HG03095 (cell line): ENCODE measurements at regions not wholly inside any gene's neighbourhood (a gene's known extent, or its start where the extent isn't known, plus 50 kb on each side); places are given as distances from the start of the nearest gene placed in this dataset.
"Not testable (repeated sequence)": the region's sequence is repeated elsewhere in the genome, so short reads cannot be mapped to it uniquely, and the experiment has no call there.

ENCODE experiments used
- ATAC-seq: cut with Tn5 transposase; IDR thresholded peaks from one replicate; pipeline ENCODE4 v1.9.1; 2021; ENCODE audit warnings: moderate library complexity; ENCODE audit not compliant: unreplicated experiment

DNA sequence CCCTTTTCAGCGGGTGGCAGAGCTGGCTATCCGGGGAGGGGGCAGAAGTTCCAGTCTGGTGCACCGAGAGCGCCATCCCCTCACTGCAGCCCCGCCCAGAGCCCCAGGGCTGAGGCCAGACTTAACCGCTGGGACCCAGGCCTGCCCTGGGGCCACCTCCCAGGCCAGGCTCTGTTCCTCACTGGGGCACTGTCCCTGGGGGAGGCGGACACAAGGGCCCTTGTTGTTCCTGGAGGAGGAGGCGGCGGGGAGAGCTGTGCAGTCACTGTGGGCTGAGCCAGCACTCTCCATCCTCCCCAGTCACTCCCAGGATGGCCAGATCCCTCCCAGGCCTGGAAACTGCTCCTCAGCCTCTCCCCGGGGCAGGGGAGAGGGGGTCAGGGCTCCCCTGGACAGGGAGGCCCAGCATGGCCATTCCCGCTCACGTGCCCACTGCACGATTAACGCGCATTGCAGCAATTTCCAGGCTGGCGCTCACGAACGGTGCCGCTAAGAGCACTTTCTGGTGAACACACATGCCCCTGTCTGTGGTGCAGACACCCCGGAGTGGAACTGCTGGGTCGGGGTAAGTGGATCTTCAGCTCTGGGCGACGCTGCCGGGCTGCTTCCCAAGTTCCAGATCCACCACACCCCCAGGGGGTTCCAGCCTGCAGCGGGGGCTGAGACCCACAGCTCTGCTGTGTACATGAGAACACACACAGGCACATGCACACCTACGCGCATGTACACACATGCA, 89.8 kb upstream of the SFSWAP start:
- no peak for ATAC-seq

GRCh38 chr12:131621701-131622421, 89.0 kb upstream of the SFSWAP start:
- no peak for ATAC-seq

- no peak for ATAC-seq
Observed at GRCh38 chr12:131622422-131622955, 88.4 kb upstream of the SFSWAP start.

DNA sequence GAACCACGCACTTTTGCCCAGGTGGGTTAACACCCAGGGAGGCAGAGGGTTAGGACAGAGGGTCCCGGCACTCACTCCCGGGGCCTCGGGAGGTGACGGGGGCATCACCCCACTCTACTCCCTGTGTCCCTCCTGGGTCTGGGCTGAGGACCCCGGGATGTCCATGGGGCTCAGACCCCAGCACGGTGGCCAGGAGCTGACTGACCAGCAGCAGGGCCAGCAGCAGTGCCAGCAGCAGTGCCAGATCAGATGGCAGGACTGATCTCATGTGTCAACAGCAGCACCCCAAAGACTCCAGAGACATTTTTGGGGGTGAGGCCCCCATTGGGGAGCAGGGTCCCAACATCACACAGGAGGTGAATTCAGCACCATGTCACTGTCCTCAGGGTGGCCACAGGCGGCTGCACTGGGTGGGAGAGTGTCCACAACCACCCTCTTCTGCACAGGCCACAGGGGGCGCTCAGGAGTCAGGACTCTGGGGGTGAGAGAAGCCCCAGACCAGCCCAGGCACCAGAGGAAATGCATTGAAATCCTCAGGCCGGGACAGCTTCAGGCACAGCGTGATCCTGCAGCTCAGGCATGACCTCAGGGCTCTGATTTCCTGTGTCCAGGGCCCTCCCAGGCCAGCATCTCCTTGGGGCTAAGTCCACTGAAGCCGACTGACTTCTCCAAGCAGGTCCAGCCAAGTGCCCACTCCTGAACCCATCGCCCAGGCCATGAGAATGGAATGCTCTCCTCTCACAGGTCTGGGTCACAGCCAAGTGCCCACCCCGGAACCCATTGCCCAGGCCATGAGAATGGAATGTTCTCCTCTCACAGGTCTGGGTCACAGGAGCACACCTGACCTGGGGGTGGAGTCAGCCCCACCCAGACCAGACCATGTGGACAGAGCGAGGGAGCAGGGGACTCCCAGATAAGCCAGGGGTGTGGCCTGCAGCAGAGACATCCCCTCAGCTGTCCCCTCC, 87.2 kb upstream of the SFSWAP start:
- not testable (repeated sequence) for ATAC-seq

DNA sequence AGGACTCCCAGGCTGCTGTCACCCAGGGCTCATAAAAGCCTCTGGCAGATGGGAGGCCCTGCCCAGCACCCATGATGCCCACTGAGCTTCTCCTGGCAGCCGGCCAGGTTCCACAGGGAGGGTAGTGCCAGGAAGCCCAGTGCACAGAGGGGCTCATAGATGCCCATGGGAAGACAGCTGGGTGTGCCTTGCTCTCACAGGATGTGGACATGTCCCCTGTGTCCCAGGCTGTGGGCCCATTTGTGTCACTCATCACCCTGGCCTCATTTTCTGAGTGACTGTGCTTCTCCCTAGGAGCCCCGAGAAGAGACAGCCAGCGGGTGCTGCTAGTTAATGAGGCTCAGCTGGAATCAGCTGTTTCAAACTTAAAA, 86.5 kb upstream of the SFSWAP start:
- not testable (repeated sequence) for ATAC-seq

DNA sequence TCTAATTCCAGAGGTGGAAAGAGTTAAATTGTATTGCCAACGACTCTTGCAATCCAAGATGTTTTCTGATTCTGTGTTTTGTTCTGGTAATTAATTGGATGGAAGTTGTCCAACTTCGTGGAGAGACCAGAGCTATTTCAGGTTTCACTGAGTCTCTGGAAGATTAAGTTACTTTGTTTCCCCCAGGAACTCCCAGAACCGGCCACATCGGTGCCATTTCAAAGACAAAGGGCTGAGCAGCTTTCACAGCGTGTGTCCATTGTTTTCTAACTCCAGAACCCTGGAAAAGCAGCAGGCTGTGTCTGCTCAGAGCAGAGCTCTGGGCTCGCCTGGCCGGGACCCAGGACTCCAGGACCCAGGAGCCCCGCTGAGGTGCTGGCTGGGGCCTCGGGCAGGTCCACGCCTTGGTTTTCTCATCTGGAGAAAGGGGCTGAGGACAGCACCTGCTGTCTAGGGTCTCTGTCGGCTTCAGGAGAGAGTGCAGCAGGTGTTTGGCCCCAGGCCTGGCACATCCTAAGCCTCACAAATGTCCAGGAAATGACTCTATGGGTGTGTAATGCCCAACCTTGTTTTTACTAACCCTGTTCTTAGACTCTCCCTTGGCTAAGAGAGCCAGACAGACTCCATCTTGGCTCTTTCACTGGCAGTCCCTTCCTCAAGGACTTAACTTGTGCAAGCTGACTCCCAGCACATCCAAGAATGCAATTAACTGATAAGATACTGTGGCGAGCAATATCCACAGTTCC, 86.0 kb upstream of the SFSWAP start:
- not testable (repeated sequence) for ATAC-seq

- ATAC-seq, result not testable (repeated sequence)
Observed at GRCh38 chr12:131625966-131626722, 84.7 kb upstream of the SFSWAP start.

- not testable (repeated sequence) for ATAC-seq
Observed at GRCh38 chr12:131627151-131628022, 83.5 kb upstream of the SFSWAP start.

DNA sequence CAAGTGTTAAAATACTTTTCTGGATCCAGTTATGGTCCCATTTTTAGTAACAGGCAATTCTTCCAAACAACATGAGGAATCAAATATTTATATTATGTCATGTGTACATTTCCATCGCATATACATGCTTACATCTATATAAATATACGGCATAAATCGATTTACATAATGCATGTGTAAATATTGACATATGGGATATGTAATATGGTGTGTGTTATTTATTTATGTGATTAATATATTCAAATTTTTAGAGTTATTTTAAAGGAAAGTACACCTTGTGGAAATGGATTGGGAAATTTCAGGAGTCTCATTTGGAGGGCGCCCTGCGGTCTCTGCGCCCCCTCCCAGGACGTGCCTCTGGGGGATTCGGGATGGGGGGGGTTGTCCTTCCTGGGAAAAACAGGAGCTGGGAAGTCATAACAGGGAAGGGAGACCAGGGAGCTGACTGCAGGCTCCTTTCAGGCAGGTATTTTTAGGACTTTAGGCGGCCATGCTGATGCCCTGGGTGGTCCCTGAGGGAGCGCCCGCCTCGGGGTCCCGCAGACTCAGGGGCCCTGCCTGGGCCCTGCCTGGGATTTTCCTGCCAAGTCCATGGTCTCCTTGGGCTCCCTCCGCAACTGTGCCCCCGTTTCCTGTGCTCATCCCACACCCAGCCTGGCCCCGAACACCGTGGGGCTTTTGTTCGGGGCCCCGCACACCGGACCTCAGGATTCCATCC, 82.7 kb upstream of the SFSWAP start:
- no peak for ATAC-seq

DNA sequence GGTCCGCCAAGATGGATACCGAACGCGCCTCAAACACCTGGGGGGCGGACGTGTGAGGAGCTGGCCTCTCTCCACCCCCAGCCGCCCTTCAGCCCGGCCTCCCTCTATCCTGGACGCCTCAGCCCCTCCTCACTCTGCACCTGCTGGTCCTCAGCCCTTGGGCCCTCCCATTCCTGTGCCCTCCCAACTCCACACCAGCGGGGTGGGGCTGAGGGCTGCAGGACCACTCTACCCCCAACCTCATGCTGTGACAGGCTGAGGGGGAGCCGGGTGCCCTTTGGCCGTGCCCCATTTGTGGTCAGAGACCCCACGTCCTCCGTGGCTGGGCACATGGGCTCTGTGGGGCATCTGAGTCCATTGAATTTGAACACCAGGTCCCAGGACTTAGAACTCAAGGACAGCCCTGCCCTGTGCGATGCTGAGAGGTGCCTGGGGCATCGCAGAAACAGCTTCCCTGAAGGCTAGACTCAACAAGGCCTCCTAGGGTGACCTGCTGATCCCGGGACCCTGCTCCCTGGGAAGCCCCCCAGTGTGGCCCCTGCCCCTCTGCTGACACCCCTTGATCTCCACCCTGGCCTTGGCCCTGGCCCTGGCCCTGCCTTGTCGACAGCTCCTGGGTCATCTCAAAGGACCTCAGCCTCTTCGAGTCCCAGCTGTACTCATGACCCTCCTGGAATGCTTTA, 82.0 kb upstream of the SFSWAP start:
- ATAC-seq, result no peak

- ATAC-seq, result no peak
Observed at GRCh38 chr12:131631230-131631629, 79.7 kb upstream of the SFSWAP start.

DNA sequence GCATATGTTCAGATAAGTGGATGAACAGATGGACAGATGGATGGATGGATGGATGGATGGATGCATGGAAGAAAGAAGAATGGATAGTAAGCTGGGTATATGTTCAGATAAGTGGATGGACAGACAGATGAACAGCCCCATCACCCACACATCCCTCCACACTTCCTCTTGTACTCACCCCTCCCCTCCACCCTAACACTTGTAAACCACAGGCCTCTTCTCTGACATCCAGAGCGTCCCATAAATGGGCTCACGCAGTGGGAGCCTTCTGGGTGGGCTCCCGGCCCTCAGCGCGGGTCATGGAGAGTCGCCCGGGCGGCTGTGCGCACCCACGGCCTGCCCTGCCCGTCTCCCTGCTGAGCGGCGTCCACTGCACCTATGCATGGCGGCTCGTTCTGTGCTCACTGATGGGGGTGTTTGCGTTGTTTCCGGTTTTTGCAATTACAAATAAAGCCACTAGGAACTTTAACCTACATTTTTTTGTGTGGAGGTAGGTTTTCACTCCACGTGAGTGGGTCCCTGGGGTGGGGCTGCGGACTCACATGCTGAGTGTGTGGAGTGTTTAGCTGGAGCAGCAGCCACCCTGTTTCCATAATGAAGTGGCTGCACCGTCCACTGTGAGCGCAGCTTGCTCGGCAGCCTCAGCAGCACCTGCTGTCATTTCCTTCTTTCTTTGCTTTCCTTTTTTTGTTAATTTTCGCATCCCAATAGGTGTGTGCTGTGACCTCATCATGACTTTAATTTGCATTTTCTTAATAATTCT, 78.8 kb upstream of the SFSWAP start:
- not testable (repeated sequence) for ATAC-seq

DNA sequence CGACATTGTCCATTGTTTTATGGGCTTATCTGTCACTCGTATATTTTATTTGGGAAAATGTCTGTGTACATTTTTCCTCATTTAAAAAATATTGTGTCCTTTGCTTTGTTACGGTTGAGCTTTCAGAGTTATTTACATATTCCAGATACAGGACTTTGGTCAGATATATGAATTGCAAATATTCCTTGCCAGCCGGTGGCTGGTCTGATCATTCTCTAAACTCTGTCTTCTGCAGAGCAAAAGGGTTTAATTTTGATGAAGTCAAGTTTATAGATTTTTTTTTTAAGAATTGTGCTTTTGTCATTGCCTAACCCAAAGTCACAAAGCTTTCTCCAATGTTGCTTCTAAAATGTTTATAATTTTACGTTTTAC, 78.3 kb upstream of the SFSWAP start:
- not testable (repeated sequence) for ATAC-seq

GRCh38 chr12:131633610-131634009, 77.3 kb upstream of the SFSWAP start:
- ATAC-seq, result not testable (repeated sequence)

- ATAC-seq, result no peak
Observed at GRCh38 chr12:131634037-131634436, 76.9 kb upstream of the SFSWAP start.

DNA sequence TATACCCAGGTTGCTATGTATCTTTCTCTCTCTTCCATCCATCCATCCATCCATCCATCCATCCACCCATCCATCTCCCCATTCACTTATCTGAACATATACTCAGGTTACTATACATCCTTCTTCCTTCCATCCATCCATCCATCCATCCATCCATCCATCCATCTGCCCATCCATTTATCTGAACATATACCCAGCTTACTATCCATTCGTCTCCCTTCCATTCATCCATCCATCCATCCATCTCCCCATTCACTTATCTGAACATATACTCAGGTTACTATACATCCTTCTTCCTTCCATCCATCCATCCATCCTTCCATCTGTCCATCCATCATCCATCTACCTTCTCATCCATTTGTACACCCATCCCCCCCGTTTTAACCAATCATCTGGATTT, 75.9 kb upstream of the SFSWAP start:
- not testable (repeated sequence) for ATAC-seq
